OCI-LY3 (cell line): ENCODE measurements at regions not wholly inside any gene's neighbourhood (a gene's known extent, or its start where the extent isn't known, plus 50 kb on each side); places are given as distances from the start of the nearest gene placed in this dataset.

Experiments used
- CTCF ChIP-seq: fragments of 200-600, 300-600 bp; sonication (generic); IDR thresholded peaks from 2 replicates; pipeline ENCODE4 v1.5.1; 2014; ENCODE audit warnings: antibody characterized with exemption, low read length, low read depth
- EZH2phosphoT487 ChIP-seq: fragments of 200-600 bp; shearing (Covaris generic); IDR thresholded peaks from 2 replicates; pipeline ENCODE4 v1.6.1; 2018; ENCODE audit warnings: antibody characterized with exemption, mixed run types, low read depth

DNA sequence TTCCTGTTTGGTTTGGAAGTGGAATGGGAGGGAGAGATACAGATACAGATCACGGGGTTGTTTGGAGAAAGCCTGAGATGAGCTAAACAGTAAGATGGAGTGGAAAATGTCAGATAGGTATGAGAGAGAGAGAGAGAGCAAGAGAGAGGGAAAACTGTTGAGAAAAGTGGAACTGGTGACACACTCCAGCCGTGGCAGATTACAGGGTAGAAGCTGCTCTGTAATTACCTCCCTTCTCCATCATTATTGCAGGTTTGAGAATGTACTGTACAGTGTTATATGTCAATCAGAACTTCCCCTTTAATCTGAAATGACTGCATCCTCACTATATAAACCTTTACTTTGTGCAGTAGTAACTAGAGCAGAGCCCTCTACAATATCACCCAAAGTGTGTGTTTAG, 74.5 kb upstream of the WWC1 start:
- TF ChIP-seq CTCF, result no peak
- TF ChIP-seq EZH2phosphoT487, result no peak
